Bronchial epithelial cell (primary cell): ENCODE measurements at regions not wholly inside any gene's neighbourhood (a gene's known extent, or its start where the extent isn't known, plus 50 kb on each side); places are given as distances from the start of the nearest gene placed in this dataset.

Source experiments
- DNase-seq: peaks from one replicate; pipeline ENCODE4 v3.0.0-alpha.2; 2010; ENCODE audit warnings: low read depth
- FAIRE-seq: peaks from 2 replicates; lab custom pipeline; 2011; peaks lifted over from hg19 to GRCh38; lab: Jason Lieb, UNC
- H3K27me3 ChIP-seq: 2 replicates; pipeline ENCODE4 v1.5.1; 2011; ENCODE audit warnings: low read length; ENCODE audit not compliant: control insufficient read depth, insufficient read depth
- H3K36me3 ChIP-seq: 2 replicates; pipeline ENCODE4 v1.5.1; 2011; ENCODE audit warnings: low read length; ENCODE audit not compliant: control insufficient read depth, insufficient read depth
- H3K4me3 ChIP-seq: 2 replicates; pipeline ENCODE4 v1.5.1; 2011; ENCODE audit warnings: mild to moderate bottlenecking, low read depth, low read length, control low read depth
- CTCF ChIP-seq: IDR thresholded peaks from 2 replicates; pipeline ENCODE4 v1.5.1; 2011; ENCODE audit warnings: mild to moderate bottlenecking, moderate library complexity, low read length, control low read depth, inconsistent platforms; ENCODE audit not compliant: insufficient read depth, severe bottlenecking

- FAIRE-seq: no peak
- H3K4me3 ChIP-seq: no peak overlapping the region
Observed at GRCh38 chr1:214971071-214971470, 111.5 kb upstream of the KCNK2 start.

GRCh38 chr1:214974002-214974401 lies 108.5 kb upstream of the KCNK2 start:
- TF ChIP-seq CTCF: no peak
- Histone ChIP-seq H3K27me3 (no peaks in the 10 kb centered on the region), H3K4me3 (no peak overlapping the region), H3K36me3 (no peaks in the 10 kb centered on the region)
- FAIRE-seq: no peak
- no peak for DNase-seq

More at GRCh38 chr1:214971071-214971470, 111.5 kb upstream of the KCNK2 start:
- Histone ChIP-seq H3K27me3 (no peaks in the 10 kb centered on the region), H3K36me3 (no peaks in the 10 kb centered on the region)
- no peak for DNase-seq
- no peak for TF ChIP-seq CTCF

GRCh38 chr1:214976665-214977064 lies 105.9 kb upstream of the KCNK2 start:
- DNase-seq: no peak
- no peak for FAIRE-seq
- Histone ChIP-seq H3K4me3 (no peak overlapping the region), H3K36me3 (no peaks in the 10 kb centered on the region), H3K27me3 (no peaks in the 10 kb centered on the region)
- no peak for TF ChIP-seq CTCF

GRCh38 chr1:214977110-214977509 lies 105.4 kb upstream of the KCNK2 start:
- TF ChIP-seq CTCF: no peak
- FAIRE-seq: no peak
- Histone ChIP-seq H3K36me3 (no peaks in the 10 kb centered on the region), H3K4me3 (no peak overlapping the region), H3K27me3 (no peaks in the 10 kb centered on the region)
- DNase-seq: no peak

- FAIRE-seq (no peak), DNase-seq (no peak)
- Histone ChIP-seq H3K27me3 (no peaks in the 10 kb centered on the region), H3K36me3 (no peaks in the 10 kb centered on the region), H3K4me3 (no peak overlapping the region)
- TF ChIP-seq CTCF: no peak
Observed at GRCh38 chr1:214977700-214978374, 104.7 kb upstream of the KCNK2 start.

GRCh38 chr1:214979191-214979590 lies 103.3 kb upstream of the KCNK2 start:
- FAIRE-seq: no peak
- no peak overlapping the region for H3K4me3 ChIP-seq
- DNase-seq: peak; percentile 61

More at GRCh38 chr1:214979191-214979590, 103.3 kb upstream of the KCNK2 start:
- Histone ChIP-seq H3K27me3 (no peaks in the 10 kb centered on the region), H3K36me3 (no peaks in the 10 kb centered on the region)
- no peak for TF ChIP-seq CTCF
